Daoy (cell line): ENCODE measurements at regions not wholly inside any gene's neighbourhood (a gene's known extent, or its start where the extent isn't known, plus 50 kb on each side); places are given as distances from the start of the nearest gene placed in this dataset.

ENCODE experiments used
- DNase-seq: peaks from one replicate; pipeline ENCODE4 v3.0.0-alpha.2; 2015; ENCODE audit warnings: low read depth

DNA sequence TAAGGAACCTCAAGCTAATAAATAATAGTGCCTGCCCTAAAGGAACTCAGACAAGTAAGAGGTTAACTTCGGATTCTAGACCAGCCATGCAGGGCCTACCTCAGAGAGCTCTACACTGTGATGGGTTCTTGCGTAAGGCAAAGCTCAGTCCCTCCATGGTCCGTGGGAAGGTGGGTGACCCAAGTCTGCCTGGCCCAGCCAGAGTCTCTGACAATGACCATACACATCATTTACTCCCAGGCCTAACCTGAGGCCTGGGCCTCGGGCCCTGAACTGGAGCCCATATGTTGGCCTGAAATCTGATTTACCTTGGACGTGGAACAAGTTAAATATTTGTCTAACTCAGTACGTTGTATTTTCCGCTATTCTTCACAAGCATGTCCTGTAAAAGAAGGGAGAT, 55.1 kb downstream of the TMEM174 start:
- no peak for DNase-seq
